ENCODE measurements at regions not wholly inside any gene's neighbourhood (a gene's known extent, or its start where the extent isn't known, plus 50 kb on each side); places are given as distances from the start of the nearest gene placed in this dataset.

GRCh38 chrX:114162068-114162735, 421.7 kb upstream of the HTR2C start:
- in situ Hi-C loops (cut with HindIII; ENCODE audit: low pct_unique_long_range_greater_than_20kb, low sequenced_read_pairs): no loop called here
- peak in 1 of 2 experiments; percentile 0 for DNase-seq (ENCODE audit: low read depth in 1 of 2, low spot score in 1 of 2)
- TF ChIP-seq JUND (IDR thresholded peaks at IDR 0.05; ENCODE audit: low read depth): no peak

- in situ Hi-C loops (cut with HindIII; ENCODE audit: low pct_unique_long_range_greater_than_20kb, low sequenced_read_pairs): no loop called here
Measured at GRCh38 chrX:114152801-114153200, 431.1 kb upstream of the HTR2C start.

GRCh38 chrX:114152130-114152529, 431.8 kb upstream of the HTR2C start:
- in situ Hi-C loops (cut with HindIII; ENCODE audit: low pct_unique_long_range_greater_than_20kb, low sequenced_read_pairs): no loop called here
- DNase-seq (ENCODE audit: low read depth in 1 of 2, low spot score in 1 of 2): no peak
- no peak for TF ChIP-seq JUND (IDR thresholded peaks at IDR 0.05; ENCODE audit: low read depth)

More at GRCh38 chrX:114152801-114153200, 431.1 kb upstream of the HTR2C start:
- no peak for DNase-seq (ENCODE audit: low read depth in 1 of 2, low spot score in 1 of 2)
- no peak for TF ChIP-seq JUND (IDR thresholded peaks at IDR 0.05; ENCODE audit: low read depth)

- no peak for TF ChIP-seq JUND (IDR thresholded peaks at IDR 0.05; ENCODE audit: low read depth)
- in situ Hi-C loops (cut with HindIII; ENCODE audit: low pct_unique_long_range_greater_than_20kb, low sequenced_read_pairs): no loop called here
- no peak for DNase-seq (ENCODE audit: low read depth in 1 of 2, low spot score in 1 of 2)
Measured at GRCh38 chrX:114134465-114134864, 449.4 kb upstream of the HTR2C start.

GRCh38 chrX:114127411-114128025, 456.4 kb upstream of the HTR2C start:
- no peak for TF ChIP-seq JUND (IDR thresholded peaks at IDR 0.05; ENCODE audit: low read depth)
- in situ Hi-C loops (cut with HindIII; ENCODE audit: low pct_unique_long_range_greater_than_20kb, low sequenced_read_pairs): no loop called here
- DNase-seq (ENCODE audit: low read depth in 1 of 2, low spot score in 1 of 2): no peak

- no peak for TF ChIP-seq JUND (IDR thresholded peaks at IDR 0.05; ENCODE audit: low read depth)
- in situ Hi-C loops (cut with HindIII; ENCODE audit: low pct_unique_long_range_greater_than_20kb, low sequenced_read_pairs): no loop called here
- DNase-seq (ENCODE audit: low read depth in 1 of 2, low spot score in 1 of 2): no peak
Measured at GRCh38 chrX:114127005-114127404, 456.9 kb upstream of the HTR2C start.

- TF ChIP-seq JUND (IDR thresholded peaks at IDR 0.05; ENCODE audit: low read depth): no peak
- in situ Hi-C loops (cut with HindIII; ENCODE audit: low pct_unique_long_range_greater_than_20kb, low sequenced_read_pairs): no loop called here
- no peak for DNase-seq (ENCODE audit: low read depth in 1 of 2, low spot score in 1 of 2)
Measured at GRCh38 chrX:114101081-114101480, 482.8 kb upstream of the HTR2C start.

GRCh38 chrX:114097866-114098265, 486.0 kb upstream of the HTR2C start:
- in situ Hi-C loops (cut with HindIII; ENCODE audit: low pct_unique_long_range_greater_than_20kb, low sequenced_read_pairs): no loop called here
- DNase-seq (ENCODE audit: low read depth in 1 of 2, low spot score in 1 of 2): no peak
- TF ChIP-seq JUND (IDR thresholded peaks at IDR 0.05; ENCODE audit: low read depth): no peak

- TF ChIP-seq JUND (IDR thresholded peaks at IDR 0.05; ENCODE audit: low read depth): no peak
- in situ Hi-C loops (cut with HindIII; ENCODE audit: low pct_unique_long_range_greater_than_20kb, low sequenced_read_pairs): no loop called here
- DNase-seq (ENCODE audit: low read depth in 1 of 2, low spot score in 1 of 2): no peak
Measured at GRCh38 chrX:114097427-114097826, 486.5 kb upstream of the HTR2C start.

- no peak for DNase-seq (ENCODE audit: low read depth in 1 of 2, low spot score in 1 of 2)
- in situ Hi-C loops (cut with HindIII; ENCODE audit: low pct_unique_long_range_greater_than_20kb, low sequenced_read_pairs): no loop called here
- TF ChIP-seq JUND (IDR thresholded peaks at IDR 0.05; ENCODE audit: low read depth): no peak
Measured at GRCh38 chrX:114095789-114096188, 488.1 kb upstream of the HTR2C start.

GRCh38 chrX:114087543-114087942, 496.3 kb upstream of the HTR2C start:
- in situ Hi-C loops (cut with HindIII; ENCODE audit: low pct_unique_long_range_greater_than_20kb, low sequenced_read_pairs): no loop called here
- DNase-seq (ENCODE audit: low read depth in 1 of 2, low spot score in 1 of 2): no peak
- TF ChIP-seq JUND (IDR thresholded peaks at IDR 0.05; ENCODE audit: low read depth): no peak

GRCh38 chrX:114077773-114078172, 506.1 kb upstream of the HTR2C start:
- DNase-seq (ENCODE audit: low read depth in 1 of 2, low spot score in 1 of 2): no peak
- in situ Hi-C loops (cut with HindIII; ENCODE audit: low pct_unique_long_range_greater_than_20kb, low sequenced_read_pairs): no loop called here
- no peak for TF ChIP-seq JUND (IDR thresholded peaks at IDR 0.05; ENCODE audit: low read depth)

GRCh38 chrX:114075073-114075673, 508.7 kb upstream of the HTR2C start:
- DNase-seq (ENCODE audit: low read depth in 1 of 2, low spot score in 1 of 2): no peak
- in situ Hi-C loops (cut with HindIII; ENCODE audit: low pct_unique_long_range_greater_than_20kb, low sequenced_read_pairs): no loop called here

More at GRCh38 chrX:114075073-114075673, 508.7 kb upstream of the HTR2C start:
- no peak for TF ChIP-seq JUND (IDR thresholded peaks at IDR 0.05; ENCODE audit: low read depth)

All from T47D (cell line).